Skeletal muscle satellite cell (primary cell): ENCODE measurements at regions not wholly inside any gene's neighbourhood (a gene's known extent, or its start where the extent isn't known, plus 50 kb on each side); places are given as distances from the start of the nearest gene placed in this dataset.
"Not testable (repeated sequence)": the region's sequence is repeated elsewhere in the genome, so short reads cannot be mapped to it uniquely, and the experiment has no call there.

ENCODE experiments used
- H3K27me3 ChIP-seq: 2 replicates; pipeline ENCODE4 v1.7.0; 2013; ENCODE audit warnings: low read length; ENCODE audit not compliant: control insufficient read depth, insufficient read depth
- H3K36me3 ChIP-seq: 2 replicates; pipeline ENCODE4 v1.7.0; 2013; ENCODE audit warnings: mild to moderate bottlenecking, control low read depth, low read length; ENCODE audit not compliant: insufficient read depth
- H3K4me1 ChIP-seq: 2 replicates; pipeline ENCODE4 v1.7.0; 2013; ENCODE audit warnings: low read length; ENCODE audit not compliant: control insufficient read depth, insufficient read depth
- H3K4me2 ChIP-seq: 2 replicates; pipeline ENCODE4 v1.7.0; 2013; ENCODE audit warnings: mild to moderate bottlenecking, low read length
- H3K4me3 ChIP-seq: 2 replicates; pipeline ENCODE4 v1.7.0; 2013; ENCODE audit warnings: low read length
- H3K9ac ChIP-seq: 2 replicates; pipeline ENCODE4 v1.7.0; 2013; ENCODE audit warnings: mild to moderate bottlenecking, low read depth, low read length, moderate library complexity
- H3K9me3 ChIP-seq: replicated peaks from 2 replicates; pipeline ENCODE4 v1.7.0; 2013; ENCODE audit warnings: mild to moderate bottlenecking, control low read depth, low read length

DNA sequence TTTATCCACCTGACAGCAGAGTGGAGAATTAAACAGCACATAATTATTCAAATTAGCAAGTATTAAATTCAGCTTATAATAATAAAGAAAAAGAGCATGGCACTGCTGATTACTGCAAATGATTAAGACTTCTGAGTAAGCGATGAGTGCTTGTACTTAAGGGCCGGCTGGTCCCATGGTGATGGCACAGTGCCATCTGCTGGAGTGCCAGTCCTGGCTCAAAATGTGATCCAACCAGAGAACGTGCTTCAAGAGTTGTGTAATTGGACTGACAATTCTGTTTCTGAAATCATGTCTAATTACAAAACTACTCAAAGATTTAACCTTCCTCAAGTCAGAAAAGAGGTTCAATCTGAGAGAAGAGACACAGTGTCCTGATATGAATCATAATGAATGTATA lies 181.6 kb upstream of the RGS17 start:
- H3K4me3 ChIP-seq, result no peak overlapping the region
- H3K27me3 ChIP-seq, result peaks cover 7% of the 10 kb centered on the region
- no peak overlapping the region for H3K4me2 ChIP-seq
- no peak overlapping the region for H3K9ac ChIP-seq
- H3K9me3 ChIP-seq, result no peaks in the 10 kb centered on the region
- no peaks in the 10 kb centered on the region for H3K4me1 ChIP-seq
- H3K36me3 ChIP-seq, result no peaks in the 10 kb centered on the region

DNA sequence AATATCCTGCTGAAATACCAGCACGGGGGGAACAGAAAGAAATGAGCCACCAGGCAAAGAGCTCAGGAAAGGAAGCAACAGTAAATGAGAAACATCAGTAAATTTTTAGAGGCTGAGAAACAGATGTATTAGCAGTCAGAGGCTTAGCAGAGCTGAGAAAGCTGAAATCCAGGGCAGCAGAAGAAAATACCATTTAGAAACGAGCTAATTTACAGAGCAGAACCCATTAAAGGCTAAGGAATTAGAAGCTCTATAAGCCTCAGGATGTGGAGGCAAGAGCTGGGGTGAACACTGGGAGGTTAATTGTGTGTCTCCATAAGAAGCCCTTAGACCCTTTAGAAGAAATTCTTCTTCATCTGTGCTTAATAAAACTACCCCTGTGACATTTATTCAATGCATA lies 178.6 kb upstream of the RGS17 start:
- H3K4me1 ChIP-seq, result no peaks in the 10 kb centered on the region
- H3K27me3 ChIP-seq, result peaks cover 7% of the 10 kb centered on the region
- H3K9ac ChIP-seq, result no peak overlapping the region
- no peak overlapping the region for H3K4me3 ChIP-seq
- no peaks in the 10 kb centered on the region for H3K36me3 ChIP-seq
- H3K9me3 ChIP-seq, result no peaks in the 10 kb centered on the region
- H3K4me2 ChIP-seq, result no peak overlapping the region

DNA sequence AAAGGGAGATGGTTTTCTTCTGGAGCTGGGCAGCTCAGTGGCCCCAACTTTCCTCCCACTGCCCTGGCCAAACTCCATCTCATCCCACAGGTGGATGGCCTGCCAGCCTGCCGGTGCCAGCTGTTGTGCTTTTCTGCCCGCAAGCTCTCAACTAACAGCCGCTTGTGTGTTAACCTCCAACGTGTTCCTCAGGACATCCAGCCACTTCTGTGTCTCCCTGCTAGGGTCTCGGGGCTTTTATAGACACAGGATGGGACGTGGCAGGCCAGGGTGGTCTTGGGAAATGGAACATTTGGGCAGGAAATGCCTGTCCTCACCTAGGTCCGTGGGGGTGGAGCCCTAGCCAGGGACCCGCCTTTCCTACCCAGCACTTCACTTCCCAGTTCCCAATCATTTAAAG lies 171.1 kb upstream of the RGS17 start:
- no peak overlapping the region for H3K9ac ChIP-seq
- H3K36me3 ChIP-seq, result no peaks in the 10 kb centered on the region
- H3K4me3 ChIP-seq, result no peak overlapping the region
- no peaks in the 10 kb centered on the region for H3K9me3 ChIP-seq
- H3K4me2 ChIP-seq, result no peak overlapping the region
- H3K27me3 ChIP-seq, result peaks cover 3% of the 10 kb centered on the region
- no peaks in the 10 kb centered on the region for H3K4me1 ChIP-seq

DNA sequence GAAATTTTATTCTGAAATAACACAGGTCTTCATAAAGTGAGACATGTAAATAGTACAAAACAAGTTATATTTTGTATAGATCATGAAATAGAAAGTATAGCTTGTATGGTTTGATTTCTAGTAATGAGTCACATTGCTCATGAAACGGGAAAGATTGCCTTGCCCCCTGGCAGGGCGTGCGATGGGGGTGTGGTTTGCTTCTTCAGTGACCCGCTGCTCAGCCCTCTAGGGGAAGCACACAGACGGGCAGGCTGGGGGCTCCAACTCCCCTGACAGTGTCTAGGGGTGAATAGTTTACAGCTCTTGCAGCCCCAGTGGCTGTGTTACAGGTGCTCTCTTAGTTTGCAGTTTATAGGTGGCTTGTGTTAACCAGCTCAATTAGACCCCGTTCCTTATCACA lies 170.5 kb upstream of the RGS17 start:
- H3K9me3 ChIP-seq, result no peaks in the 10 kb centered on the region
- H3K4me1 ChIP-seq, result no peaks in the 10 kb centered on the region
- no peak overlapping the region for H3K9ac ChIP-seq
- peaks cover 3% of the 10 kb centered on the region for H3K27me3 ChIP-seq
- no peak overlapping the region for H3K4me3 ChIP-seq
- H3K36me3 ChIP-seq, result no peaks in the 10 kb centered on the region
- H3K4me2 ChIP-seq, result no peak overlapping the region

DNA sequence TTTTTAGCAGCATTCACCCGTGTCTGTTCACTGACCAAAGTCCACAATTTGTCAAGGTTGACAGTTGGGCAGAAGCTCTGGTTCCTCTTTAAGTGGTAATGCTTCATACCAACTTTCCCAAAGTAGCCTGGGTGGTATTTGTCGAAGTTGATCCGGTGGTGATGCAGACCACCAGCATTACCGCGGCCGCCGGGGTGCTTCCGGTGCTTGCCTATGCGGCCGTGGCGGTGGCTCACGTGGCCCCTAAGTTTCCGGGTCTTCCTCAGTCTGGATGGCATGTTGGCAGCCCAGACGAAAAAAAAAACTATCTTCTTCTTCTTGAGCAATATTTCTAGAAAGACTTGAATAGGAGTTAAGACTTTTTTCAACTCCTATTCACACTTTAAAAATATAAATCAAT lies 151.4 kb upstream of the RGS17 start:
- H3K4me2 ChIP-seq, H3K4me1 ChIP-seq, H3K36me3 ChIP-seq, H3K9ac ChIP-seq, H3K9me3 ChIP-seq, H3K27me3 ChIP-seq, H3K4me3 ChIP-seq: not testable (repeated sequence)

DNA sequence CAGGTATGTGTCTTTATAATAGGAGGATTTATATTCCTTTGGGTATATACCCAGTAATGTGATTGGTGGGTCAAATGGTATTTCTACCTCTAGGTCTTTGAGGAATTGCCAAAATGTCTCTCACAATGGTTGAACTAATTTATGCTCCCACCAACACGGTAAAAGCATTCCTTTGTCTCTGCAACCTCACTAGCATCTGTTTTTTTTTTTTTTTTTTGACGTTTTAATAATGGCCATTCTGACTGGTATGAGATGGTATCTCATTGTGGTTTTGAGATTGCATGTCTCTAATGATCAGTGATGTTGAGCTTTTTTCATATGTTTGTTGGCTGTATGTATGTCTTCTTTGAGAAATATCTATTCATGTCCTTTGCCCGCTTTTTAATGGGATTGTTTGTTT lies 144.9 kb upstream of the RGS17 start:
- no peaks in the 10 kb centered on the region for H3K27me3 ChIP-seq
- no peaks in the 10 kb centered on the region for H3K4me1 ChIP-seq
- no peaks in the 10 kb centered on the region for H3K9me3 ChIP-seq
- H3K9ac ChIP-seq, result no peak overlapping the region
- no peak overlapping the region for H3K4me2 ChIP-seq
- H3K36me3 ChIP-seq, result no peaks in the 10 kb centered on the region
- H3K4me3 ChIP-seq, result no peak overlapping the region

DNA sequence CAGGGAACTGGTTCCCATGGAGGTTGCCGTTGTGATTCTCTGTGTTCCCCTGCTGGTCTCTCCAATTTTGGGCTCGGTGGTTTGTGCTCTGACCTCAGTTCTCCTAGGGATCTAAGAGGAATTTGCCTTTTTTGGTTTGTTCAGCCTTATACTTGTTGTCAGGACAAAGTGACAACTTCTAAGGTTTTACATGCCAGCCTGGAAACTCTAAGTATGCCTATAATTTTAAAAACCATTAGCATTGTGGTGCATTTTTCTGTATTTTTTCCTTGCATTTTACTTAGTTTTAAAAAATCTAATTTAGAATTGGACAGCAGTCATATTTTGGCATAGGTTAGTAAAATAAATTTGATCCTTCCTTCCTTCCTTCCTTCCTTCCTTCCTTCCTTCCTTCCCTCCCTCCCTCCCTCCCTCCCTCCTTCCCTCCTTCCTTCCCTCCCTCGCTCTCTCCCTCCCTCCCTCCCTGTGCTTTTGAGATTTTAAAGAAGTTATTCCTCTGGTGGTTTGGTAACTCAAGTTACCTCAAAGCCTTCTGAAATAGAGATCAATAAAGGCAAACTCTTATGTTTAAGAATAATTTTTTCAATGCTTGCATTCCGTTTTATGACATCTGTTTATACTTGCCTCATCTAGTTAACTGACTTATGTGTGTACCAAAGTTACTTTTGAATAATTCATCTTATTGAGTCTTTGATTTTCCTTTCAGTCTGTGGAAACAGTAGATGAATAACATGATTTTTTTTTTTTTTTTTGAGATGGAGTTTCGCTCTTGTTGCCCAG lies 141.3 kb upstream of the RGS17 start:
- no peaks in the 10 kb centered on the region for H3K9me3 ChIP-seq
- H3K4me2 ChIP-seq, result no peak overlapping the region
- no peaks in the 10 kb centered on the region for H3K4me1 ChIP-seq
- H3K9ac ChIP-seq, result no peak overlapping the region
- H3K27me3 ChIP-seq, result no peaks in the 10 kb centered on the region
- no peaks in the 10 kb centered on the region for H3K36me3 ChIP-seq
- no peak overlapping the region for H3K4me3 ChIP-seq

DNA sequence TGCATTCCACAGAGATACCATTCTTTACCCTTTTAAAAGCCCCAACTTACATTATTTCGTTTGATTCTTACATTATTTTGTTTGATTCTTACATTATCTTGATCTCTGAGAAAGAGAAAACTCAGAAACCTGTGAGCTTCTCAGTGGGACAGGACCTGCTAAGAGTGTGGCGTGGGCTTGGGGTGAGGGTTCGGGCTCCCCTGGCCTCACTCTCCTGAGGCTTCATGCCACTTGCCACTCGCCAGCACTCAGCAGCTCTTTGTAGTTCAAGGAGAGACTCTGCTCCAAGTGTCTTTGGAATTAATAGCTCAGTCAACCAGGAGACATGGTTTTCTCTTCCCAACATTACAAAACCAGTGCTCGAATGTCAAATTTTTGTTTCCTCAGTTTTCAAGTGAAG lies 132.4 kb upstream of the RGS17 start:
- Histone ChIP-seq H3K36me3 (no peaks in the 10 kb centered on the region), H3K9ac (no peak overlapping the region), H3K27me3 (no peaks in the 10 kb centered on the region), H3K4me1 (no peaks in the 10 kb centered on the region), H3K4me2 (no peak overlapping the region), H3K4me3 (no peak overlapping the region), H3K9me3 (no peaks in the 10 kb centered on the region)

DNA sequence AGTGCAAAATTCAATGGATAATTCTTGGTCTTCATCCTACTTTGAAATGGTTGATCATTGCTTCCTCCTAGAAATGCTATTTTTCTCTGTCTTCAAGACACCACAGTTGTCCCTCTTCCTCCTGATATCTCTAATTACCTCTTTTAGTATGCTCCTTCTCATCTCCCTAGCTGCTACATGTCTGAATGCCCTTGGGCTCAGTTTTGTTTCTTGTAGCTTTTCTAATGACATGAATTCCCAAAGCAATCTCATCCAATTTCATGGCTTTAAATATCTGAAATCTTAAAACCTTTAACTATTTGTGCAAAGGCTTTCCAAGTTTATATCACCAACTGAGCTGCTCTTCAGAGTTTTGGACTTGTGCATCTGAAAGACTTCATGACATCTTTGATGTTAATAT lies 120.2 kb upstream of the RGS17 start:
- Histone ChIP-seq H3K9me3 (no peaks in the 10 kb centered on the region), H3K4me2 (no peak overlapping the region)

DNA sequence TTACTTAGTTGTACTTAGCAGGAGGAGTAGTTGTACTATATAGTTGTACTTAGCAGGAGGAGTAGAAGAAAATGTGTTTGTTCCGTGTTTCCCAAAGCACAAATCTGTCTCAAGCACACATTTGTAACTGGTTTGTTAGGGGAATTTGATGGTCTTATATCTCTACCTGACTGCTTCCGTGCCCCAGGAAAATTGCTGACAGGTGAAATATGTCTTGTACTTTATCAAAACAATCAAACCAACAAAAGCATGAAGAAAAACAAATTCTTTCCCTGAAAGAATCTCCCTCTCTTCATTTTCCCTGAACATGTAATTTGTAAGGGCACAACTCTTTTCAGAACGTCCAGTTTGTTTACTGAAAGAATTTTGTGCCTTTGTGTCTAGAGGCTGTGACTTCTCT lies 106.6 kb upstream of the RGS17 start:
- H3K36me3 ChIP-seq, result no peaks in the 10 kb centered on the region
- no peak overlapping the region for H3K4me2 ChIP-seq
- no peaks in the 10 kb centered on the region for H3K4me1 ChIP-seq
- no peaks in the 10 kb centered on the region for H3K9me3 ChIP-seq
- no peaks in the 10 kb centered on the region for H3K27me3 ChIP-seq
- no peak overlapping the region for H3K9ac ChIP-seq
- no peak overlapping the region for H3K4me3 ChIP-seq

More for the DNA sequence above, 120.2 kb upstream of the RGS17 start:
- Histone ChIP-seq H3K4me3 (no peak overlapping the region), H3K27me3 (no peaks in the 10 kb centered on the region), H3K36me3 (no peaks in the 10 kb centered on the region), H3K9ac (no peak overlapping the region), H3K4me1 (no peaks in the 10 kb centered on the region)

DNA sequence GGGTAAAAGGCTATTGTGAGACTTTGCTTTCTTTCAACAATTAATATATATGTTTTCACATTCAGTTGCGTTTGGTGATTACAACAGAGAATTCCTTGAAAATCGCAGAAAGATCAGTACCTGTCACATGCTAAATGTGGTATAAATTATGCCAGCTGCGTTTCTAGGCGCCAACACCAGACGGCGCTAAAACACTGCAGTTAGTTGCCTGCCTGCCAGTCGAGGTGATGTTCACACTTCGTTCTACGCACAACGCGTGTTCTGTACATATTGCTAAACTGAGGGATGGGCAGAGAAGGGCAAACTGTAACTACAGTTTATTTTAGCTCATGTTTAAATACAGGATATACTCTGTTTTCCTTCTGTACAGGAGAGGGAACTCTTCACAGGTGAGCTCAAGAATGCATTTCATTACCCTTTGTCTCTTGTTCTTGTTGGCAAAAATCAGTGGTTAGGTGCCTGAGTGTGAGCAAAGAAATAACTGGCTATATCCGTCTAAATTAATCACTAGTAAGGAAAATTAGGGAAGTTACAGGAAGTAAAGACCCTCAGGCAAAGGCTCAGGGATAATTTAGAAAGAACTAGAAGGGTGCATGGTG lies 100.1 kb upstream of the RGS17 start:
- H3K9ac ChIP-seq, result no peak overlapping the region
- no peak overlapping the region for H3K4me3 ChIP-seq
- no peaks in the 10 kb centered on the region for H3K36me3 ChIP-seq
- H3K4me2 ChIP-seq, result no peak overlapping the region
- H3K9me3 ChIP-seq, result no peaks in the 10 kb centered on the region
- no peaks in the 10 kb centered on the region for H3K27me3 ChIP-seq
- H3K4me1 ChIP-seq, result no peaks in the 10 kb centered on the region

DNA sequence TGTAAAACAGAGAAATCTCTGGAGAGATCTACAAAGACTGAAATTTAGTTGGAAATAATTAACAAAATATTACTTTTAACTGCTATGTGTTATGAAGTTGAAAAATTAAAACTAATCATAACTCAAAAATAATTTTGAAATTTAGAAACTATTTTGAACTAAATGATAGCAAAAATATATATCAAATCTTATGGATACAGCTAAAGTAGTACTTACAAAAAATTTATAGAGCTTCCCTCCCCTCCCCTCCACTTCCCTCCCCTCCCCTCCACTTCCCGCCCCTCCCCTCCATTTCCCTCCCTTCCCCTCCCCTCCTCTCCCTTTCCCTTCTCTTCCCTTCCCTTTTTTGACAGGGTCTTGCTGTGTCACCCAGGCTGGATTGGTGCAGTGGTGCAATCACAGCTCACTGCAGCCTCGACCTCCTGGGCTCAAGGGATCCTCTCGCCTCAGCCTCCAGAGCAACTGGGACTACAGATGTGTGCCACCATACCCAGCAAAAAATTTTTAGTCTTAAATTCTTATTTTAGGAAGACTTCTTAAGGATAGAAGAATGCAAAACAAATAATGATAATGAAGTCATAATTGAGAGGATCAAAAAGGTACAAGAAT lies 87.2 kb upstream of the RGS17 start:
- Histone ChIP-seq H3K27me3 (no peaks in the 10 kb centered on the region), H3K36me3 (no peaks in the 10 kb centered on the region), H3K4me1 (no peaks in the 10 kb centered on the region), H3K4me3 (no peak overlapping the region), H3K4me2 (no peak overlapping the region), H3K9ac (no peak overlapping the region), H3K9me3 (no peaks in the 10 kb centered on the region)
